Liver (tissue), 8 donors: ENCODE measurements at regions not wholly inside any gene's neighbourhood (a gene's known extent, or its start where the extent isn't known, plus 50 kb on each side); places are given as distances from the start of the nearest gene placed in this dataset.

Experiments
- DNase-seq: peaks from one replicate; pipeline ENCODE4 v3.0.0-alpha.2; 2017; ENCODE audit warnings: low spot score
- H3K27ac ChIP-seq, 2 donors: one replicate each; pipeline ENCODE4 v1.7.0; 2013; ENCODE audit warnings: inconsistent platforms in 2 of 2, low read length in 2 of 2, control low read depth in 1 of 2, low read depth in 1 of 2, mild to moderate bottlenecking in 1 of 2
- H3K27me3 ChIP-seq, 4 donors: one replicate each; pipeline versions ENCODE4 v1.6.1 to v1.7.0; 2013; ENCODE audit warnings: low read length in 3 of 4, inconsistent platforms in 1 of 4, mild to moderate bottlenecking in 1 of 4, moderate library complexity in 1 of 4; ENCODE audit not compliant: control insufficient read depth in 4 of 4, insufficient read depth in 4 of 4
- H3K36me3 ChIP-seq, 4 donors: one replicate each; pipeline versions ENCODE4 v1.6.1 to v1.7.0; 2013; ENCODE audit warnings: low read length in 3 of 4, mild to moderate bottlenecking in 3 of 4, low read depth in 1 of 4, moderate library complexity in 1 of 4; ENCODE audit not compliant: control insufficient read depth in 4 of 4, insufficient read depth in 3 of 4
- H3K4me1 ChIP-seq, 4 donors: one replicate each; pipeline versions ENCODE4 v1.6.1 to v1.7.0; 2013; ENCODE audit warnings: low read length in 3 of 4, mild to moderate bottlenecking in 3 of 4, moderate library complexity in 1 of 4; ENCODE audit not compliant: control insufficient read depth in 4 of 4, insufficient read depth in 4 of 4
- H3K4me3 ChIP-seq, 3 donors: one replicate each; pipeline versions ENCODE4 v1.6.1 to v1.7.0; 2013; ENCODE audit warnings: low read length in 3 of 3, control low read depth in 1 of 3, low read depth in 1 of 3, mild to moderate bottlenecking in 1 of 3
- H3K9ac ChIP-seq, 2 donors: one replicate each; pipeline ENCODE4 v1.7.0; 2013; ENCODE audit warnings: low read length in 2 of 2, mild to moderate bottlenecking in 2 of 2, moderate library complexity in 2 of 2, control low read depth in 1 of 2, low read depth in 1 of 2
- H3K9me3 ChIP-seq, 4 donors: one replicate each; pipeline versions ENCODE4 v1.6.1 to v1.7.0; 2013; ENCODE audit warnings: low read length in 3 of 4; ENCODE audit not compliant: control insufficient read depth in 4 of 4
- EGR1 ChIP-seq, 2 donors: IDR thresholded peaks; 2 replicates each; pipeline ENCODE4 v1.6.1; 2016 to 2018; ENCODE audit warnings: antibody characterized with exemption in 2 of 2, low read depth in 2 of 2
- FOXA1 ChIP-seq: IDR thresholded peaks from 2 replicates; pipeline ENCODE4 v1.6.1; 2016; ENCODE audit warnings: antibody characterized with exemption
- FOXA2 ChIP-seq: IDR thresholded peaks from 2 replicates; pipeline ENCODE4 v1.6.1; 2016; ENCODE audit warnings: antibody characterized with exemption
- GABPA ChIP-seq, 2 donors: IDR thresholded peaks in 1 of 2; conservative IDR thresholded peaks in 1 of 2; 2 replicates each; pipeline ENCODE4 v1.6.1; 2016; ENCODE audit warnings: antibody characterized with exemption in 2 of 2, mild to moderate bottlenecking in 1 of 2, moderate library complexity in 1 of 2
- HNF4A ChIP-seq, 2 donors: conservative IDR thresholded peaks; 2 replicates each; pipeline ENCODE4 v1.6.1; 2016; ENCODE audit warnings: antibody characterized with exemption in 2 of 2, mild to moderate bottlenecking in 2 of 2
- HNF4G ChIP-seq: IDR thresholded peaks from 2 replicates; pipeline ENCODE4 v1.6.1; 2016; ENCODE audit warnings: antibody characterized with exemption
- MAX ChIP-seq: IDR thresholded peaks from 2 replicates; pipeline ENCODE4 v1.6.1; 2016; ENCODE audit warnings: antibody characterized with exemption
- NR2F2 ChIP-seq: IDR thresholded peaks from 2 replicates; pipeline ENCODE4 v1.6.1; 2016; ENCODE audit warnings: antibody characterized with exemption
- RAD21 ChIP-seq, 2 donors: IDR thresholded peaks; 2 replicates each; pipeline ENCODE4 v1.6.1; 2016; ENCODE audit warnings: antibody characterized with exemption in 2 of 2, mild to moderate bottlenecking in 2 of 2
- REST ChIP-seq: IDR thresholded peaks from 2 replicates; pipeline ENCODE4 v1.6.1; 2016; ENCODE audit warnings: antibody characterized with exemption, mild to moderate bottlenecking
- RXRA ChIP-seq, 2 donors: IDR thresholded peaks; 2 replicates each; pipeline ENCODE4 v1.6.1; 2017 to 2018; ENCODE audit warnings: antibody characterized with exemption in 2 of 2, mild to moderate bottlenecking in 1 of 2
- SP1 ChIP-seq: IDR thresholded peaks from 2 replicates; pipeline ENCODE4 v1.6.1; 2018; ENCODE audit warnings: antibody characterized with exemption, mild to moderate bottlenecking
- TAF1 ChIP-seq: conservative IDR thresholded peaks from 2 replicates; pipeline ENCODE4 v1.6.1; 2016; ENCODE audit warnings: antibody characterized with exemption, mild to moderate bottlenecking
- YY1 ChIP-seq: IDR thresholded peaks from 2 replicates; pipeline ENCODE4 v1.6.1; 2016; ENCODE audit warnings: antibody characterized with exemption, mild to moderate bottlenecking
- ZBTB33 ChIP-seq: IDR thresholded peaks from 2 replicates; pipeline ENCODE4 v1.6.1; 2016; ENCODE audit warnings: antibody characterized with exemption
- WGBS: extraction: QIAGEN DNeasy Blood & Tissue Kit; methylation state at CpG from one replicate; pipeline ENCODE4 v1.1.7; 2013; 5-methylcytosine and 5-hydroxymethylcytosine counted together
- TF ChIP-seq, protein P1 (sequence below): fragments of 150-350 bp; IDR thresholded peaks from 2 replicates; pipeline ENCODE4 v1.5.1; 2017; ENCODE audit warnings: improper control_type of control experiment, low read depth, low read length; ENCODE audit not compliant: missing input control
- TF ChIP-seq, protein P2 (sequence below): IDR thresholded peaks from 2 replicates; pipeline ENCODE4 v1.6.1; 2016; ENCODE audit warnings: antibody characterized with exemption
- donor health status: healthy.
- donor health status: healthy.
- donor health status: healthy.
- donor health status: healthy.
- donor health status: healthy.

GRCh38 chr16:66300037-66300436, 66.5 kb upstream of the CDH5 start (continued):
- TF ChIP-seq ZBTB33 (no peak), HNF4G (no peak), HNF4A (conservative IDR thresholded peaks at IDR 0.05) (no peak), RAD21 (IDR thresholded peaks at IDR 0.05) (no peak), FOXA1 (no peak), TAF1 (no peak), GABPA (IDR thresholded peaks at IDR 0.05 in 1 of 2, conservative IDR thresholded peaks at IDR 0.05 in 1 of 2) (no peak), NR2F2 (no peak), MAX (no peak), FOXA2 (no peak), SP1 (no peak), RXRA (IDR thresholded peaks at IDR 0.05) (no peak)
- TF ChIP-seq, protein P1, sequence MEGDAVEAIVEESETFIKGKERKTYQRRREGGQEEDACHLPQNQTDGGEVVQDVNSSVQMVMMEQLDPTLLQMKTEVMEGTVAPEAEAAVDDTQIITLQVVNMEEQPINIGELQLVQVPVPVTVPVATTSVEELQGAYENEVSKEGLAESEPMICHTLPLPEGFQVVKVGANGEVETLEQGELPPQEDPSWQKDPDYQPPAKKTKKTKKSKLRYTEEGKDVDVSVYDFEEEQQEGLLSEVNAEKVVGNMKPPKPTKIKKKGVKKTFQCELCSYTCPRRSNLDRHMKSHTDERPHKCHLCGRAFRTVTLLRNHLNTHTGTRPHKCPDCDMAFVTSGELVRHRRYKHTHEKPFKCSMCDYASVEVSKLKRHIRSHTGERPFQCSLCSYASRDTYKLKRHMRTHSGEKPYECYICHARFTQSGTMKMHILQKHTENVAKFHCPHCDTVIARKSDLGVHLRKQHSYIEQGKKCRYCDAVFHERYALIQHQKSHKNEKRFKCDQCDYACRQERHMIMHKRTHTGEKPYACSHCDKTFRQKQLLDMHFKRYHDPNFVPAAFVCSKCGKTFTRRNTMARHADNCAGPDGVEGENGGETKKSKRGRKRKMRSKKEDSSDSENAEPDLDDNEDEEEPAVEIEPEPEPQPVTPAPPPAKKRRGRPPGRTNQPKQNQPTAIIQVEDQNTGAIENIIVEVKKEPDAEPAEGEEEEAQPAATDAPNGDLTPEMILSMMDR, result no peak

DNA sequence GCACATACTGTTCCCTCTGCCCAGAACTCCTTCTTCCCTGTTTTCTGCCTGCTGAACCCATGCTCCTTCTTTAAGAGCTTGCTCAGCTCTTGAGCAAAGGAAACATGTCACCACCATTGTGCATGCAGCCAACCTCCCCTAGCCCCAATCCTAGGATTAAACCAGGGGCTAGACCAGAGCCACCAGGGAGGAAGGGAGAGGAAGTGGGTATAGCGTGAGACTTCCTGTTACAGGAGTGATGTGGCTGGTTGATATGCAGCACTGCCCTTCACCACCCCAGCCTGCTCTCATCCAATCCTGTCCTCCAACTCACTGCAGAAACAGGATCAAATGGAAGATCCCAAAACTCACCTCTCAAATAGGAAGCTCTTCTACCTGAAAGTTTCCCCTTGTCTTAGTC, 67.1 kb upstream of the CDH5 start:
- no peaks in the 10 kb centered on the region for H3K4me1 ChIP-seq
- H3K36me3 ChIP-seq, result no peaks in the 10 kb centered on the region
- WGBS, result 50% methylated on average over 1 of the region's 1 CpG
- H3K27me3 ChIP-seq, result peaks cover 0 to 3% (median 0%) of the 10 kb centered on the region in 4 donors
- H3K9me3 ChIP-seq, result no peaks in the 10 kb centered on the region
- H3K9ac ChIP-seq, result no peak overlapping the region
- no peak for TF ChIP-seq HNF4G
- TF ChIP-seq RAD21 (IDR thresholded peaks at IDR 0.05), result no peak
- no peak for TF ChIP-seq RXRA (IDR thresholded peaks at IDR 0.05)
- TF ChIP-seq EGR1 (IDR thresholded peaks at IDR 0.05; ENCODE audit: low read depth in 2 of 2), result no peak
- no peak for TF ChIP-seq TAF1
- no peak for TF ChIP-seq GABPA (IDR thresholded peaks at IDR 0.05 in 1 of 2, conservative IDR thresholded peaks at IDR 0.05 in 1 of 2)
- TF ChIP-seq MAX, result no peak
- TF ChIP-seq, protein P1, result no peak
- TF ChIP-seq HNF4A (conservative IDR thresholded peaks at IDR 0.05), result no peak
- TF ChIP-seq REST, result no peak
- TF ChIP-seq, protein P2, sequence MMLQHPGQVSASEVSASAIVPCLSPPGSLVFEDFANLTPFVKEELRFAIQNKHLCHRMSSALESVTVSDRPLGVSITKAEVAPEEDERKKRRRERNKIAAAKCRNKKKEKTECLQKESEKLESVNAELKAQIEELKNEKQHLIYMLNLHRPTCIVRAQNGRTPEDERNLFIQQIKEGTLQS, result no peak
- TF ChIP-seq NR2F2, result no peak
- no peak for TF ChIP-seq YY1
- no peak for TF ChIP-seq FOXA2
- no peak for TF ChIP-seq SP1
- no peak for TF ChIP-seq FOXA1
- peak; percentile 13 for DNase-seq
- H3K4me3 ChIP-seq, result no peak overlapping the region
- no peak overlapping the region for H3K27ac ChIP-seq
